ENCODE measurements at regions not wholly inside any gene's neighbourhood (a gene's known extent, or its start where the extent isn't known, plus 50 kb on each side); places are given as distances from the start of the nearest gene placed in this dataset.

GRCh38 chr6:67854098-67854497 is 781.0 kb upstream of the ADGRB3 start:
- no peak overlapping the region for H3K27ac Mint-ChIP-seq
- H3K4me1 Mint-ChIP-seq (ENCODE audit: unreplicated experiment): no peaks in the 10 kb centered on the region

GRCh38 chr6:67839818-67840217 is 795.3 kb upstream of the ADGRB3 start:
- Mint-ChIP-seq H3K9me3 (peaks cover 5% of the 10 kb centered on the region), H3K4me3 (no peak overlapping the region), H3K27me3 (no peaks in the 10 kb centered on the region), H3K4me1 (ENCODE audit: unreplicated experiment) (no peaks in the 10 kb centered on the region), H3K36me3 (no peaks in the 10 kb centered on the region), H3K27ac (no peak overlapping the region)
- DNase-seq (ENCODE audit: extremely low spot score, unreplicated experiment): no peak
- TF ChIP-seq CTCF (conservative IDR thresholded peaks at IDR 0.05): no peak

More at GRCh38 chr6:67854098-67854497, 781.0 kb upstream of the ADGRB3 start:
- Mint-ChIP-seq H3K4me3 (no peak overlapping the region), H3K9me3 (no peaks in the 10 kb centered on the region), H3K27me3 (no peaks in the 10 kb centered on the region), H3K36me3 (no peaks in the 10 kb centered on the region)
- no peak for DNase-seq (ENCODE audit: extremely low spot score, unreplicated experiment)
- no peak for TF ChIP-seq CTCF (conservative IDR thresholded peaks at IDR 0.05)

GRCh38 chr6:67825201-67825895 is 809.7 kb upstream of the ADGRB3 start:
- DNase-seq (ENCODE audit: extremely low spot score, unreplicated experiment): no peak
- no peaks in the 10 kb centered on the region for H3K9me3 Mint-ChIP-seq
- TF ChIP-seq CTCF (conservative IDR thresholded peaks at IDR 0.05): no peak
- H3K27me3 Mint-ChIP-seq: no peaks in the 10 kb centered on the region
- H3K4me1 Mint-ChIP-seq (ENCODE audit: unreplicated experiment): no peaks in the 10 kb centered on the region
- H3K36me3 Mint-ChIP-seq: no peaks in the 10 kb centered on the region
- H3K4me3 Mint-ChIP-seq: no peak overlapping the region
- H3K27ac Mint-ChIP-seq: no peak overlapping the region

GRCh38 chr6:67818322-67818721 is 816.8 kb upstream of the ADGRB3 start:
- no peak overlapping the region for H3K27ac Mint-ChIP-seq
- H3K27me3 Mint-ChIP-seq: no peaks in the 10 kb centered on the region
- H3K4me3 Mint-ChIP-seq: no peak overlapping the region
- no peaks in the 10 kb centered on the region for H3K36me3 Mint-ChIP-seq
- peaks cover 9% of the 10 kb centered on the region for H3K9me3 Mint-ChIP-seq
- no peaks in the 10 kb centered on the region for H3K4me1 Mint-ChIP-seq (ENCODE audit: unreplicated experiment)
- no peak for DNase-seq (ENCODE audit: extremely low spot score, unreplicated experiment)
- TF ChIP-seq CTCF (conservative IDR thresholded peaks at IDR 0.05): no peak

GRCh38 chr6:67815623-67816022 is 819.5 kb upstream of the ADGRB3 start:
- H3K27ac Mint-ChIP-seq: no peak overlapping the region
- no peaks in the 10 kb centered on the region for H3K4me1 Mint-ChIP-seq (ENCODE audit: unreplicated experiment)
- H3K9me3 Mint-ChIP-seq: peaks cover 18% of the 10 kb centered on the region
- H3K36me3 Mint-ChIP-seq: no peaks in the 10 kb centered on the region
- no peak for DNase-seq (ENCODE audit: extremely low spot score, unreplicated experiment)
- no peak for TF ChIP-seq CTCF (conservative IDR thresholded peaks at IDR 0.05)
- no peak overlapping the region for H3K4me3 Mint-ChIP-seq
- H3K27me3 Mint-ChIP-seq: no peaks in the 10 kb centered on the region
